Endothelial cell of umbilical vein (primary cell): ENCODE measurements at regions not wholly inside any gene's neighbourhood (a gene's known extent, or its start where the extent isn't known, plus 50 kb on each side); places are given as distances from the start of the nearest gene placed in this dataset.

ENCODE experiments used
- BruUV-seq: library from RNA; stranded (reverse); fragments of 400-500 nt; replicated peaks from 2 replicates; lab custom pipeline; 2021; lab: Mats Ljungman, UMichigan
- CTCF ChIA-PET: fragments of 300-600, 350-600 bp; sonication (Branson Sonifier 250); formaldehyde crosslinking; loops from one replicate; lab custom pipeline; 2021; ENCODE audit warnings: antibody characterized with exemption, inconsistent platforms; lab: Charles Lee
- POLR2A ChIA-PET: fragments of 300-600, 350-600 bp; sonication (Branson Sonifier 250); formaldehyde crosslinking; loops from one replicate; lab custom pipeline; 2021; ENCODE audit warnings: antibody characterized with exemption, inconsistent platforms; lab: Charles Lee
- DNase-seq: peaks from one replicate; pipeline ENCODE4 v3.0.0-alpha.2; 2011; ENCODE audit warnings: low read depth, low spot score
- FAIRE-seq: peaks from 2 replicates; lab custom pipeline; 2011; peaks lifted over from hg19 to GRCh38; lab: Jason Lieb, UNC
- H2AFZ ChIP-seq: 2 replicates; pipeline ENCODE4 v1.6.0; 2012; ENCODE audit warnings: low read depth, low read length, control low read depth, inconsistent platforms
- H3K27ac ChIP-seq: 2 replicates; pipeline ENCODE4 v1.5.1; 2011; ENCODE audit warnings: low read depth, mild to moderate bottlenecking, control low read depth, low read length, moderate library complexity; ENCODE audit not compliant: insufficient read depth
- H3K27me3 ChIP-seq, 2 experiments: 2 replicates each; pipeline versions ENCODE4 v1.6.0 to v1.6.1; 2011; ENCODE audit warnings: low read length in 2 of 2, mixed read lengths in 1 of 2; ENCODE audit not compliant: control insufficient read depth in 2 of 2, insufficient read depth in 2 of 2
- H3K36me3 ChIP-seq, 2 experiments: 2 replicates in 1 of 2; 3 replicates in 1 of 2; pipeline ENCODE4 v1.5.1; 2011; ENCODE audit warnings: low read length in 2 of 2, mild to moderate bottlenecking in 1 of 2, moderate library complexity in 1 of 2; ENCODE audit not compliant: control insufficient read depth in 2 of 2, insufficient read depth in 2 of 2; ENCODE audit errors: extremely low read depth in 1 of 2
- H3K4me1 ChIP-seq: 3 replicates; pipeline ENCODE4 v1.5.1; 2011; ENCODE audit warnings: mild to moderate bottlenecking, low read length; ENCODE audit not compliant: control insufficient read depth, insufficient read depth; ENCODE audit errors: extremely low read depth
- H3K4me2 ChIP-seq: 2 replicates; pipeline ENCODE4 v1.6.1; 2011; ENCODE audit warnings: low read length, control low read depth, mixed read lengths; ENCODE audit not compliant: insufficient read depth
- H3K4me3 ChIP-seq, 3 experiments: fragments of 200-600 bp in 1 of 3; sonication (generic), shearing (Covaris generic) in 1 of 3; replicated peaks in 1 of 3; 2 replicates each; pipeline ENCODE4 v1.5.1; 2011 to 2016; ENCODE audit warnings: control low read depth in 3 of 3, low read length in 3 of 3, mild to moderate bottlenecking in 2 of 3, inconsistent platforms in 1 of 3, low read depth in 1 of 3, moderate library complexity in 1 of 3; ENCODE audit not compliant: insufficient read depth in 1 of 3
- H3K79me2 ChIP-seq: 2 replicates; pipeline ENCODE4 v1.6.0; 2012; ENCODE audit warnings: low read length, inconsistent platforms; ENCODE audit not compliant: control insufficient read depth, insufficient read depth
- H3K9ac ChIP-seq: replicated peaks from 2 replicates; pipeline ENCODE3; 2011; ENCODE audit warnings: low read length, control low read depth; ENCODE audit not compliant: insufficient read depth; ENCODE audit errors: extremely low read depth
- H3K9me1 ChIP-seq: replicated peaks from 3 replicates; pipeline ENCODE4 v1.6.0; 2011; ENCODE audit warnings: mild to moderate bottlenecking, low read length; ENCODE audit not compliant: control insufficient read depth, insufficient read depth; ENCODE audit errors: extremely low read depth
- H3K9me3 ChIP-seq: replicated peaks from 2 replicates; pipeline ENCODE4 v1.5.1; 2012; ENCODE audit warnings: low read length, inconsistent platforms; ENCODE audit not compliant: control insufficient read depth, insufficient read depth
- H4K20me1 ChIP-seq: replicated peaks from 2 replicates; pipeline ENCODE3; 2011; ENCODE audit warnings: mild to moderate bottlenecking, low read length; ENCODE audit not compliant: control insufficient read depth, insufficient read depth; ENCODE audit errors: extremely low read depth
- EZH2 ChIP-seq: IDR thresholded peaks from 2 replicates; pipeline ENCODE4 v1.6.1; 2012; ENCODE audit warnings: borderline replicate concordance, low read depth, mild to moderate bottlenecking, moderate library complexity, low read length, inconsistent platforms; ENCODE audit not compliant: severe bottlenecking
- FOS ChIP-seq: IDR thresholded peaks from 2 replicates; pipeline ENCODE4 v1.6.1; 2011; ENCODE audit warnings: mild to moderate bottlenecking, low read length, moderate library complexity, borderline replicate concordance; ENCODE audit not compliant: insufficient read depth
- GATA2 ChIP-seq: IDR thresholded peaks from 2 replicates; pipeline ENCODE4 v1.7.0; 2011; ENCODE audit warnings: low read depth, mild to moderate bottlenecking, moderate library complexity, mixed read lengths, low read length; ENCODE audit not compliant: insufficient read length, insufficient read depth
- JUN ChIP-seq: IDR thresholded peaks from 2 replicates; pipeline ENCODE4 v1.6.1; 2011; ENCODE audit warnings: borderline replicate concordance, low read depth; ENCODE audit not compliant: insufficient read length, insufficient read depth
- MAX ChIP-seq: IDR thresholded peaks from 2 replicates; pipeline ENCODE4 v1.6.1; 2011; ENCODE audit not compliant: insufficient read depth, insufficient read length
- MYC ChIP-seq: IDR thresholded peaks from one replicate; pipeline ENCODE4 v1.6.1; 2011; ENCODE audit warnings: mild to moderate bottlenecking, low read depth, low read length
- POLR2A ChIP-seq: IDR thresholded peaks from 2 replicates; pipeline ENCODE4 v1.6.1; 2012; ENCODE audit warnings: low read depth, mild to moderate bottlenecking, control low read depth, low read length
- POLR2AphosphoS5 ChIP-seq: IDR thresholded peaks from 2 replicates; pipeline ENCODE4 v1.6.1; 2012; ENCODE audit warnings: low read depth, mild to moderate bottlenecking, control low read depth, low read length, moderate library complexity; ENCODE audit not compliant: insufficient read depth
- dilution Hi-C: fragments of 300-500 bp; cut with MboI; formaldehyde crosslinking; loops from one replicate; pipeline ENCODE4 v1.15.0; 2019; ENCODE audit warnings: low sequenced_read_pairs; ENCODE audit not compliant: extremely low pct_ligation_motif_present
- intact Hi-C: fragments of 100-400 bp; cut with micrococcal nuclease; formaldehyde crosslinking; loops from one replicate; pipeline ENCODE4 v1.10.0; 2022
- TF ChIP-seq, protein P1 (sequence below), 2 donors: IDR thresholded peaks; 1 replicate in 1 of 2; 2 replicates in 1 of 2; pipeline ENCODE4 v1.5.1; 2011; ENCODE audit warnings: low read length in 2 of 2, mild to moderate bottlenecking in 2 of 2, moderate library complexity in 2 of 2, control low read depth in 1 of 2, inconsistent platforms in 1 of 2, low read depth in 1 of 2; ENCODE audit not compliant: insufficient read depth in 1 of 2; ENCODE audit errors: extremely low read depth in 1 of 2

- TF ChIP-seq MYC (no peak), FOS (no peak), GATA2 (no peak), EZH2 (no peak), JUN (no peak), MAX (no peak), POLR2A (no peak), POLR2AphosphoS5 (no peak)
- TF ChIP-seq, protein P1, sequence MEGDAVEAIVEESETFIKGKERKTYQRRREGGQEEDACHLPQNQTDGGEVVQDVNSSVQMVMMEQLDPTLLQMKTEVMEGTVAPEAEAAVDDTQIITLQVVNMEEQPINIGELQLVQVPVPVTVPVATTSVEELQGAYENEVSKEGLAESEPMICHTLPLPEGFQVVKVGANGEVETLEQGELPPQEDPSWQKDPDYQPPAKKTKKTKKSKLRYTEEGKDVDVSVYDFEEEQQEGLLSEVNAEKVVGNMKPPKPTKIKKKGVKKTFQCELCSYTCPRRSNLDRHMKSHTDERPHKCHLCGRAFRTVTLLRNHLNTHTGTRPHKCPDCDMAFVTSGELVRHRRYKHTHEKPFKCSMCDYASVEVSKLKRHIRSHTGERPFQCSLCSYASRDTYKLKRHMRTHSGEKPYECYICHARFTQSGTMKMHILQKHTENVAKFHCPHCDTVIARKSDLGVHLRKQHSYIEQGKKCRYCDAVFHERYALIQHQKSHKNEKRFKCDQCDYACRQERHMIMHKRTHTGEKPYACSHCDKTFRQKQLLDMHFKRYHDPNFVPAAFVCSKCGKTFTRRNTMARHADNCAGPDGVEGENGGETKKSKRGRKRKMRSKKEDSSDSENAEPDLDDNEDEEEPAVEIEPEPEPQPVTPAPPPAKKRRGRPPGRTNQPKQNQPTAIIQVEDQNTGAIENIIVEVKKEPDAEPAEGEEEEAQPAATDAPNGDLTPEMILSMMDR (IDR thresholded peaks at IDR 0.05; ENCODE audit: extremely low read depth in 1 of 2, insufficient read depth in 1 of 2, low read depth in 1 of 2, low read length in 2 of 2), result no peak
- Histone ChIP-seq H3K9me1 (no peaks in the 10 kb centered on the region), H3K9ac (no peak overlapping the region), H3K4me2 (no peak overlapping the region), H3K4me3 (no peak overlapping the region), H4K20me1 (no peaks in the 10 kb centered on the region), H3K9me3 (no peaks in the 10 kb centered on the region), H3K4me1 (no peaks in the 10 kb centered on the region), H3K79me2 (no peaks in the 10 kb centered on the region), H3K27ac (no peak overlapping the region), H3K36me3 (no peaks in the 10 kb centered on the region), H3K27me3 (no peaks in the 10 kb centered on the region), H2AFZ (no peak overlapping the region)
- FAIRE-seq (no peak), DNase-seq (no peak)
- dilution Hi-C loops (no loop called here), intact Hi-C loops (no loop called here)
- ChIA-PET POLR2A (no interaction called here), CTCF (interaction anchor here (0.9 to 2.2 kb wide), 3 partner anchors 268 to 518 kb away, joined by 3 to 6 read pairs (median 3); no protein-coding TSS in a partner anchor)
- no TSS peak for BruUV-seq
Observed at GRCh38 chr15:45802140-45802539, 167.3 kb downstream of the SQOR start.
